CD14-positive monocyte (primary cell): ENCODE measurements at regions not wholly inside any gene's neighbourhood (a gene's known extent, or its start where the extent isn't known, plus 50 kb on each side); places are given as distances from the start of the nearest gene placed in this dataset.

Source experiments
- DNase-seq, 3 donors: peaks; one replicate each; pipeline ENCODE4 v3.0.0-alpha.2; 2011 to 2022
- H2AFZ ChIP-seq: 2 replicates; pipeline ENCODE4 v1.6.0; 2012; ENCODE audit warnings: mild to moderate bottlenecking, low read depth, low read length, inconsistent platforms; ENCODE audit not compliant: insufficient read depth, poor library complexity, severe bottlenecking
- H3K27ac ChIP-seq, 2 donors: 1 replicate in 1 of 2; 2 replicates in 1 of 2; pipeline ENCODE4 v1.5.1; 2012 to 2013; ENCODE audit warnings: low read length in 2 of 2, control low read depth in 1 of 2, inconsistent platforms in 1 of 2, low read depth in 1 of 2, mild to moderate bottlenecking in 1 of 2
- H3K27me3 ChIP-seq, 2 donors: one replicate each; pipeline versions ENCODE4 v1.6.0 to v1.6.1; 2011 to 2013; ENCODE audit warnings: low read length in 2 of 2; ENCODE audit not compliant: control insufficient read depth in 2 of 2, insufficient read depth in 2 of 2
- H3K36me3 ChIP-seq, 2 donors: replicated peaks in 1 of 2; 1 replicate in 1 of 2; 2 replicates in 1 of 2; pipeline versions ENCODE4 v1.5.1 to v1.6.1; 2012 to 2013; ENCODE audit warnings: low read length in 2 of 2, control low read depth in 1 of 2, inconsistent platforms in 1 of 2, mild to moderate bottlenecking in 1 of 2; ENCODE audit not compliant: insufficient read depth in 2 of 2, control insufficient read depth in 1 of 2
- H3K4me1 ChIP-seq, 2 donors: 1 replicate in 1 of 2; 2 replicates in 1 of 2; pipeline versions ENCODE4 v1.5.1 to v1.6.1; 2012 to 2013; ENCODE audit warnings: low read length in 2 of 2, control low read depth in 1 of 2, inconsistent platforms in 1 of 2, mild to moderate bottlenecking in 1 of 2, moderate library complexity in 1 of 2; ENCODE audit not compliant: insufficient read depth in 2 of 2, control insufficient read depth in 1 of 2
- H3K4me2 ChIP-seq: replicated peaks from 2 replicates; pipeline ENCODE3; 2012; ENCODE audit warnings: low read length, moderate library complexity, mild to moderate bottlenecking; ENCODE audit not compliant: poor library complexity, severe bottlenecking; ENCODE audit errors: extremely low read depth
- H3K4me3 ChIP-seq, 3 experiments: fragments of 200-600 bp in 1 of 3; sonication (generic) in 1 of 3; replicated peaks in 1 of 3; 1 replicate in 2 of 3; 2 replicates in 1 of 3; pipeline ENCODE4 v1.5.1; 2011 to 2013; ENCODE audit warnings: low read length in 3 of 3, mild to moderate bottlenecking in 3 of 3, control low read depth in 2 of 3, low read depth in 2 of 3, inconsistent platforms in 1 of 3, moderate library complexity in 1 of 3
- H3K79me2 ChIP-seq: 2 replicates; pipeline ENCODE4 v1.6.0; 2012; ENCODE audit warnings: mild to moderate bottlenecking, control low read depth, inconsistent platforms, low read length, moderate library complexity; ENCODE audit not compliant: insufficient read depth
- H3K9ac ChIP-seq: 2 replicates; pipeline ENCODE4 v1.6.0; 2017; ENCODE audit warnings: low read length, mild to moderate bottlenecking; ENCODE audit not compliant: insufficient read depth, poor library complexity, severe bottlenecking
- H3K9me3 ChIP-seq, 2 donors: replicated peaks in 1 of 2; 1 replicate in 1 of 2; 2 replicates in 1 of 2; pipeline versions ENCODE4 v1.5.1 to v1.6.1; 2012 to 2013; ENCODE audit warnings: low read length in 2 of 2, control low read depth in 1 of 2; ENCODE audit not compliant: control insufficient read depth in 1 of 2, insufficient read depth in 1 of 2
- H4K20me1 ChIP-seq: 2 replicates; pipeline ENCODE4 v1.6.0; 2012; ENCODE audit warnings: mild to moderate bottlenecking, low read length, control low read depth, moderate library complexity; ENCODE audit not compliant: insufficient read depth
- H3K27ac Mint-ChIP-seq, 7 donors: one replicate each; pipeline ENCODE4 v1.8.0; 2020; ENCODE audit warnings: mild to moderate bottlenecking in 7 of 7, mixed read lengths in 7 of 7, moderate library complexity in 6 of 7, inconsistent platforms in 2 of 7
- H3K27me3 Mint-ChIP-seq, 3 donors: one replicate each; pipeline ENCODE4 v1.8.0; 2021 to 2022; ENCODE audit warnings: low read depth in 3 of 3, mild to moderate bottlenecking in 3 of 3, mixed read lengths in 3 of 3, moderate library complexity in 3 of 3, inconsistent platforms in 1 of 3
- H3K36me3 Mint-ChIP-seq, 2 donors: one replicate each; pipeline ENCODE4 v1.8.0; 2020; ENCODE audit warnings: mixed read lengths in 2 of 2, inconsistent platforms in 1 of 2, mild to moderate bottlenecking in 1 of 2
- H3K4me1 Mint-ChIP-seq: one replicate; pipeline ENCODE4 v1.8.0; 2020; ENCODE audit warnings: mild to moderate bottlenecking, mixed read lengths
- H3K4me3 Mint-ChIP-seq, 2 donors: one replicate each; pipeline ENCODE4 v1.8.0; 2020; ENCODE audit warnings: mild to moderate bottlenecking in 2 of 2, mixed read lengths in 2 of 2, moderate library complexity in 1 of 2
- H3K9me3 Mint-ChIP-seq, 7 donors: one replicate each; pipeline ENCODE4 v1.8.0; 2020 to 2022; ENCODE audit warnings: mixed read lengths in 7 of 7, mild to moderate bottlenecking in 6 of 7, moderate library complexity in 6 of 7, inconsistent platforms in 2 of 7
- whole genome bisulfite sequencing: methylation state at CpG from one replicate; pipeline ENCODE4 v1.1.5; 2013; ENCODE audit warnings: missing lambda C conversion rate; ENCODE audit not compliant: insufficient coverage; 5-methylcytosine and 5-hydroxymethylcytosine counted together
- intact Hi-C, 2 donors: fragments of 100-400 bp; cut with micrococcal nuclease; formaldehyde crosslinking; loops; one replicate each; pipeline versions ENCODE4 v1.15.0 to v1.15.1; 2023
- TF ChIP-seq, protein P1 (sequence below): fragments of 200-600 bp; IDR thresholded peaks from one replicate; pipeline ENCODE4 v1.8.0; 2022; ENCODE audit warnings: antibody characterized with exemption, mild to moderate bottlenecking

DNA sequence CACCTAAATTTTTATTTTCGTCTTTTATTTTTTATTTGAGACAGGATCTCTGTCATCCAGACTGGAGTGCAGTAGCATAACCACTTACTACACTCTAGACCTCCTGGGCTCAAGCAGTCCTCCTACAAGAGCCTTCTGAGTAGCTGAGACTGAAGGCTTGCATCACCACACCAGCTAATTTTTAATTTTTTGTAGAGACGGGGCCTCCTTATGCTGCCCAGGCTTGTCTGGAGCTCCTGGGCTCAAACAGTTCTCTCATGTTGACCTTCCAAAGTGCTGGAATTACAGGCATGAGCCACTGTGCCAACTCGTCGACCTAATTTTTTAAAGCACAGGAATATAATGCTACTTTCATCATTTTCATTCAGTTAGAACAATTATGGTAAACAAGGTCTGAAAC is 405.4 kb downstream of the AR start:
- Histone ChIP-seq H3K9ac (no peak overlapping the region), H3K4me2 (no peak overlapping the region), H3K4me3 (no peak overlapping the region), H4K20me1 (no peaks in the 10 kb centered on the region), H3K79me2 (no peaks in the 10 kb centered on the region), H3K27ac (no peak overlapping the region), H3K9me3 (no peaks in the 10 kb centered on the region), H2AFZ (no peak overlapping the region), H3K36me3 (no peaks in the 10 kb centered on the region), H3K27me3 (no peaks in the 10 kb centered on the region), H3K4me1 (no peaks in the 10 kb centered on the region)
- Mint-ChIP-seq H3K9me3 (peaks cover 0 to 6% (median 2%) of the 10 kb centered on the region in 7 donors), H3K27me3 (peaks cover 0 to 1% (median 0%) of the 10 kb centered on the region in 3 donors), H3K4me1 (no peaks in the 10 kb centered on the region), H3K36me3 (no peaks in the 10 kb centered on the region), H3K4me3 (no peak overlapping the region), H3K27ac (no peak overlapping the region)
- intact Hi-C loops = no loop called here
- WGBS = no CpG with 5 or more reads among the region's 4 CpGs
- TF ChIP-seq, protein P1, sequence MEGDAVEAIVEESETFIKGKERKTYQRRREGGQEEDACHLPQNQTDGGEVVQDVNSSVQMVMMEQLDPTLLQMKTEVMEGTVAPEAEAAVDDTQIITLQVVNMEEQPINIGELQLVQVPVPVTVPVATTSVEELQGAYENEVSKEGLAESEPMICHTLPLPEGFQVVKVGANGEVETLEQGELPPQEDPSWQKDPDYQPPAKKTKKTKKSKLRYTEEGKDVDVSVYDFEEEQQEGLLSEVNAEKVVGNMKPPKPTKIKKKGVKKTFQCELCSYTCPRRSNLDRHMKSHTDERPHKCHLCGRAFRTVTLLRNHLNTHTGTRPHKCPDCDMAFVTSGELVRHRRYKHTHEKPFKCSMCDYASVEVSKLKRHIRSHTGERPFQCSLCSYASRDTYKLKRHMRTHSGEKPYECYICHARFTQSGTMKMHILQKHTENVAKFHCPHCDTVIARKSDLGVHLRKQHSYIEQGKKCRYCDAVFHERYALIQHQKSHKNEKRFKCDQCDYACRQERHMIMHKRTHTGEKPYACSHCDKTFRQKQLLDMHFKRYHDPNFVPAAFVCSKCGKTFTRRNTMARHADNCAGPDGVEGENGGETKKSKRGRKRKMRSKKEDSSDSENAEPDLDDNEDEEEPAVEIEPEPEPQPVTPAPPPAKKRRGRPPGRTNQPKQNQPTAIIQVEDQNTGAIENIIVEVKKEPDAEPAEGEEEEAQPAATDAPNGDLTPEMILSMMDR = no peak
- DNase-seq = no peak

DNA sequence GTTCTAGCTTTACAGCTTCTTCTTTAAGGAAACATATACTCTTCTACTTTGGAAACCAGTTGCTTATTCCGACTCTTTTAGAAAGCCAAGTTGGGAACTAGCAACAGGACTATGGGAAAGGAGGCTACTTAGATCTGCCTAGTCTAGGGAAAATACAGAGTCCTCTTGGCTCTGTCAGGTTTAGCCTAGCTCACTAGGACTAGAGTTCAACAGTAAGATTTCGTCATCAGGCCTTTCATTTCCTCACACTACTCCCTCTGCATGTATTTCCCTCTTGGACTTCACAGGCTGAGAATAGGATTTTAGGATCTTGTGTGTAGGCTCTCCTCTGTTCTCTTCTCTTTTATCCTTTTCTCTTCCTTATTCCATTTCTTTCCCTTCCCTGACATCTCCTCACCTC is 409.8 kb downstream of the AR start:
- WGBS = no CpG with 5 or more reads among the region's 2 CpGs
- Histone ChIP-seq H3K36me3 (no peaks in the 10 kb centered on the region), H3K4me2 (no peak overlapping the region), H3K9me3 (no peaks in the 10 kb centered on the region), H2AFZ (no peak overlapping the region), H3K27ac (no peak overlapping the region), H3K9ac (no peak overlapping the region), H3K27me3 (no peaks in the 10 kb centered on the region), H3K79me2 (no peaks in the 10 kb centered on the region), H4K20me1 (no peaks in the 10 kb centered on the region), H3K4me1 (no peaks in the 10 kb centered on the region), H3K4me3 (no peak overlapping the region)
- Mint-ChIP-seq H3K27ac (peak overlapping the region in 1 of 7 donors; percentile 62), H3K27me3 (peaks cover 0 to 1% (median 0%) of the 10 kb centered on the region in 3 donors), H3K4me3 (no peak overlapping the region), H3K4me1 (no peaks in the 10 kb centered on the region), H3K9me3 (peaks cover 0 to 4% (median 0%) of the 10 kb centered on the region in 7 donors), H3K36me3 (no peaks in the 10 kb centered on the region)
- no peak for DNase-seq
- intact Hi-C loops = no loop called here
- TF ChIP-seq, protein P1 = no peak
